HG03039 (cell line): ENCODE measurements at regions not wholly inside any gene's neighbourhood (a gene's known extent, or its start where the extent isn't known, plus 50 kb on each side); places are given as distances from the start of the nearest gene placed in this dataset.

ENCODE experiments used
- ATAC-seq: cut with Tn5 transposase; IDR thresholded peaks from one replicate; pipeline ENCODE4 v1.9.1; 2021; ENCODE audit warnings: mild to moderate bottlenecking, moderate library complexity; ENCODE audit not compliant: unreplicated experiment

GRCh38 chr5:110027527-110028322, 338.0 kb downstream of the MAN2A1 start:
- ATAC-seq, result no peak

GRCh38 chr5:110031402-110032140, 341.8 kb downstream of the MAN2A1 start:
- no peak for ATAC-seq

- no peak for ATAC-seq
Measured at GRCh38 chr5:110032376-110032775, 342.6 kb downstream of the MAN2A1 start.

- ATAC-seq, result no peak
Measured at GRCh38 chr5:110034056-110034600, 344.4 kb downstream of the MAN2A1 start.

- ATAC-seq, result no peak
Measured at GRCh38 chr5:110038297-110038997, 348.7 kb downstream of the MAN2A1 start.

- no peak for ATAC-seq
Measured at GRCh38 chr5:110040178-110040577, 350.5 kb downstream of the MAN2A1 start.

- ATAC-seq, result no peak
Measured at GRCh38 chr5:110043025-110043424, 353.3 kb downstream of the MAN2A1 start.

- ATAC-seq, result no peak
Measured at GRCh38 chr5:110045158-110045557, 355.4 kb downstream of the MAN2A1 start.

- no peak for ATAC-seq
Measured at GRCh38 chr5:110048491-110048890, 358.8 kb downstream of the MAN2A1 start.

- ATAC-seq, result no peak
Measured at GRCh38 chr5:110049816-110050215, 360.1 kb downstream of the MAN2A1 start.

- ATAC-seq, result no peak
Measured at GRCh38 chr5:110050640-110051345, 361.1 kb downstream of the MAN2A1 start.

GRCh38 chr5:110053205-110053604, 363.5 kb downstream of the MAN2A1 start:
- ATAC-seq, result no peak

GRCh38 chr5:110053824-110054223, 364.1 kb downstream of the MAN2A1 start:
- ATAC-seq, result no peak

- no peak for ATAC-seq
Measured at GRCh38 chr5:110054240-110054639, 364.5 kb downstream of the MAN2A1 start.

GRCh38 chr5:110055302-110055701, 365.6 kb downstream of the MAN2A1 start:
- ATAC-seq, result no peak

- ATAC-seq, result no peak
Measured at GRCh38 chr5:110056580-110057114, 366.9 kb downstream of the MAN2A1 start.

GRCh38 chr5:110058175-110058574, 368.4 kb downstream of the MAN2A1 start:
- ATAC-seq, result no peak

GRCh38 chr5:110062246-110062645, 372.5 kb downstream of the MAN2A1 start:
- ATAC-seq, result no peak

- ATAC-seq, result no peak
Measured at GRCh38 chr5:110063640-110064602, 374.2 kb downstream of the MAN2A1 start.
